ENCODE measurements at regions not wholly inside any gene's neighbourhood (a gene's known extent, or its start where the extent isn't known, plus 50 kb on each side); places are given as distances from the start of the nearest gene placed in this dataset.

- no peak for TF ChIP-seq POLR2A (IDR thresholded peaks at IDR 0.05; ENCODE audit: low read length)
- TF ChIP-seq GATA1 (IDR thresholded peaks at IDR 0.05; ENCODE audit: low read depth, low read length), result no peak
These were observed 114.0 kb upstream of the HSF2 start for GRCh38 chr6:122285292-122285913.

Data from erythroblast (primary cell).